ENCODE measurements at regions not wholly inside any gene's neighbourhood (a gene's known extent, or its start where the extent isn't known, plus 50 kb on each side); places are given as distances from the start of the nearest gene placed in this dataset.

GRCh38 chr4:11529625-11530201, 101.0 kb upstream of the HS3ST1 start:
- Mint-ChIP-seq H3K9me3 (no peaks in the 10 kb centered on the region), H3K27ac (no peak overlapping the region), H3K36me3 (ENCODE audit: insufficient read depth) (no peaks in the 10 kb centered on the region), H3K27me3 (peaks cover 0 to 20% of the 10 kb centered on the region in 2 donors), H3K4me3 (no peak overlapping the region), H3K4me1 (ENCODE audit: low read depth in 2 of 2) (no peaks in the 10 kb centered on the region)
- DNase-seq (no peak), ATAC-seq (replicated peaks) (no peak)

GRCh38 chr4:11525085-11525484, 96.4 kb upstream of the HS3ST1 start:
- ATAC-seq (replicated peaks) (no peak), DNase-seq (no peak)
- Mint-ChIP-seq H3K36me3 (ENCODE audit: insufficient read depth) (no peaks in the 10 kb centered on the region), H3K4me1 (ENCODE audit: low read depth in 2 of 2) (no peaks in the 10 kb centered on the region), H3K4me3 (no peak overlapping the region), H3K27me3 (peaks cover 0 to 7% of the 10 kb centered on the region in 2 donors), H3K9me3 (no peaks in the 10 kb centered on the region), H3K27ac (peak overlapping the region in 1 of 2 donors; percentile 14)

DNA sequence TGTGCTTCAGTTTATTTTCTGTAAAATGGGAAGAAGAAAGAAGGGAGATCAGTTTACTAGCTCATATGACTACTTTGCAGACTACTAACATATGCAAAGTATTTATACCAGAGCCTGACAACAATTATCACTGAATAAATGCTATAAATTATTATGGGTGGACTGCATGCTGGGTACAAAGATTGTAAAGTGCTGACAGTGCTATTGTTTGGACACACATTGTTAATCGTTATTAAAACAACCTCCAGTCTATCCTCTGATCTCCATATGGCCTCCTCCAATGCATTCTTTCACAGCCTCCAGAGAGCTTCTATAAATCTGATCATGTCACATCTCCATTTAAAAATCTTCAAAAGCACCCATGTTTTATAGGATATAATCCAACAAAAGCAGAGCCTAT, 90.1 kb upstream of the HS3ST1 start:
- Mint-ChIP-seq H3K4me1 (ENCODE audit: low read depth in 2 of 2) (no peaks in the 10 kb centered on the region), H3K36me3 (ENCODE audit: insufficient read depth) (no peaks in the 10 kb centered on the region)

DNA sequence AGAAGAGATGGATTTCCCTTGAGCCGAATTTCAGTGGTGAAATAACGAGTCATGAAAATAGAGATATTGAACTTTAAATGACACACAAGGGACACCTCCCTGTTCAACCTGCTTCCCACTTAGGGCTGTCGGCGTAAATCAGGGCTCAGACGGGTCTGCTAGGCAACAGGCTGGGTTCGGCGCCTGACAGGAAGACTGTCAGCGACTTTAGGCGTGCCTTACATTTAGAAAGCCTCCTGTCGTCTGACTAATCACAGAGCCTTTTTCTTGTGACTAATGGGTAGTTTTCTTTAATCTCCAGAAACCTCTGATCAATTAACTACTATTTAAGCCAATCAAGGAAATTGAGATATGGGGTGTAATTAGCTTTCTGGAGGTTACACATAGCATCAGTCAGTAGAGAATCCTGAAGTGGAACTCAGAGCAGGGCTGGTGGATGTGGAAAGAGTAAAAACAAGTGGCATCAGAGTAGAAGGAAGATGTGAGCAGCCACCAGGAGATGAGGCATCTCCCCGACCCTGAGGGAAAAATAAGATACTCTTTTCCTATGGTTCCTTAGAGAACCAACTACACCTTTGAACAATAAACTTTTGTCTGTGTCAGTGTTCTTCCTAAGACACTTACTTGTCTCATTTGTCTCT, 86.2 kb upstream of the HS3ST1 start:
- H3K27me3 Mint-ChIP-seq, result peaks cover 17 to 22% of the 10 kb centered on the region in 2 donors
- no peaks in the 10 kb centered on the region for H3K9me3 Mint-ChIP-seq
- H3K36me3 Mint-ChIP-seq (ENCODE audit: insufficient read depth), result no peaks in the 10 kb centered on the region
- no peak overlapping the region for H3K27ac Mint-ChIP-seq
- no peaks in the 10 kb centered on the region for H3K4me1 Mint-ChIP-seq (ENCODE audit: low read depth in 2 of 2)
- H3K4me3 Mint-ChIP-seq, result no peak overlapping the region
- ATAC-seq (replicated peaks), result no peak
- no peak for DNase-seq

More for the DNA sequence above, 90.1 kb upstream of the HS3ST1 start:
- Mint-ChIP-seq H3K27me3 (peaks cover 0 to under 1% of the 10 kb centered on the region in 2 donors), H3K27ac (no peak overlapping the region), H3K9me3 (no peaks in the 10 kb centered on the region), H3K4me3 (no peak overlapping the region)
- ATAC-seq (replicated peaks) (no peak), DNase-seq (no peak)

- Mint-ChIP-seq H3K9me3 (no peaks in the 10 kb centered on the region), H3K4me1 (ENCODE audit: low read depth in 2 of 2) (no peaks in the 10 kb centered on the region), H3K27me3 (peaks cover 24 to 29% of the 10 kb centered on the region in 2 donors), H3K4me3 (no peak overlapping the region), H3K36me3 (ENCODE audit: insufficient read depth) (no peaks in the 10 kb centered on the region), H3K27ac (no peak overlapping the region)
- ATAC-seq (replicated peaks) (no peak), DNase-seq (no peak)
Observed at GRCh38 chr4:11514003-11514402, 85.3 kb upstream of the HS3ST1 start.

- Mint-ChIP-seq H3K4me1 (ENCODE audit: low read depth in 2 of 2) (no peaks in the 10 kb centered on the region), H3K4me3 (no peak overlapping the region), H3K27me3 (peaks cover 26 to 30% of the 10 kb centered on the region in 2 donors), H3K27ac (no peak overlapping the region), H3K9me3 (no peaks in the 10 kb centered on the region), H3K36me3 (ENCODE audit: insufficient read depth) (no peaks in the 10 kb centered on the region)
- no peak for DNase-seq
- ATAC-seq (replicated peaks), result no peak
Observed at GRCh38 chr4:11512871-11513270, 84.2 kb upstream of the HS3ST1 start.

- H3K9me3 Mint-ChIP-seq, result no peaks in the 10 kb centered on the region
- H3K27me3 Mint-ChIP-seq, result peaks cover 38 to 44% of the 10 kb centered on the region in 2 donors
- H3K27ac Mint-ChIP-seq, result no peak overlapping the region
- no peak for ATAC-seq (replicated peaks)
- no peak overlapping the region for H3K4me3 Mint-ChIP-seq
- DNase-seq, result no peak
- H3K4me1 Mint-ChIP-seq (ENCODE audit: low read depth in 2 of 2), result no peaks in the 10 kb centered on the region
- H3K36me3 Mint-ChIP-seq (ENCODE audit: insufficient read depth), result no peaks in the 10 kb centered on the region
Observed at GRCh38 chr4:11511321-11511720, 82.6 kb upstream of the HS3ST1 start.

- Mint-ChIP-seq H3K4me3 (no peak overlapping the region), H3K27ac (no peak overlapping the region), H3K9me3 (no peaks in the 10 kb centered on the region), H3K4me1 (ENCODE audit: low read depth in 2 of 2) (peaks cover 0 to 2% of the 10 kb centered on the region in 2 donors), H3K27me3 (peaks cover 35 to 37% of the 10 kb centered on the region in 2 donors), H3K36me3 (ENCODE audit: insufficient read depth) (no peaks in the 10 kb centered on the region)
- no peak for ATAC-seq (replicated peaks)
- no peak for DNase-seq
Observed at GRCh38 chr4:11507920-11508319, 79.2 kb upstream of the HS3ST1 start.

- Mint-ChIP-seq H3K27ac (no peak overlapping the region), H3K36me3 (ENCODE audit: insufficient read depth) (no peaks in the 10 kb centered on the region), H3K9me3 (no peaks in the 10 kb centered on the region), H3K27me3 (peaks cover 28% of the 10 kb centered on the region in 2 donors), H3K4me1 (ENCODE audit: low read depth in 2 of 2) (peaks cover 0 to 2% of the 10 kb centered on the region in 2 donors), H3K4me3 (no peak overlapping the region)
- ATAC-seq (replicated peaks) (no peak), DNase-seq (no peak)
Observed at GRCh38 chr4:11506194-11506593, 77.5 kb upstream of the HS3ST1 start.

- Mint-ChIP-seq H3K27me3 (peaks cover 28% of the 10 kb centered on the region in 2 donors), H3K9me3 (no peaks in the 10 kb centered on the region), H3K36me3 (ENCODE audit: insufficient read depth) (no peaks in the 10 kb centered on the region), H3K4me1 (ENCODE audit: low read depth in 2 of 2) (peaks cover 0 to 2% of the 10 kb centered on the region in 2 donors), H3K4me3 (no peak overlapping the region), H3K27ac (no peak overlapping the region)
- no peak for DNase-seq
- ATAC-seq (replicated peaks), result no peak
Observed at GRCh38 chr4:11505221-11505971, 76.7 kb upstream of the HS3ST1 start.

- Mint-ChIP-seq H3K36me3 (ENCODE audit: insufficient read depth) (no peaks in the 10 kb centered on the region), H3K27me3 (peaks cover 17 to 21% of the 10 kb centered on the region in 2 donors), H3K4me3 (no peak overlapping the region), H3K27ac (no peak overlapping the region), H3K9me3 (no peaks in the 10 kb centered on the region), H3K4me1 (ENCODE audit: low read depth in 2 of 2) (peaks cover 0 to 2% of the 10 kb centered on the region in 2 donors)
- DNase-seq, result no peak
- ATAC-seq (replicated peaks), result no peak
Observed at GRCh38 chr4:11503166-11503565, 74.5 kb upstream of the HS3ST1 start.

GRCh38 chr4:11497972-11498371, 69.3 kb upstream of the HS3ST1 start:
- ATAC-seq (replicated peaks) (no peak), DNase-seq (no peak)
- peaks cover 0 to 2% of the 10 kb centered on the region in 2 donors for H3K4me1 Mint-ChIP-seq (ENCODE audit: low read depth in 2 of 2)
- H3K36me3 Mint-ChIP-seq (ENCODE audit: insufficient read depth), result no peaks in the 10 kb centered on the region
- no peak overlapping the region for H3K27ac Mint-ChIP-seq
- H3K4me3 Mint-ChIP-seq, result no peak overlapping the region
- H3K27me3 Mint-ChIP-seq, result peaks cover 0 to 6% of the 10 kb centered on the region in 2 donors
- H3K9me3 Mint-ChIP-seq, result no peaks in the 10 kb centered on the region

GRCh38 chr4:11497212-11497806, 68.6 kb upstream of the HS3ST1 start:
- Mint-ChIP-seq H3K4me1 (ENCODE audit: low read depth in 2 of 2) (peaks cover 0 to 2% of the 10 kb centered on the region in 2 donors), H3K36me3 (ENCODE audit: insufficient read depth) (no peaks in the 10 kb centered on the region), H3K27ac (no peak overlapping the region), H3K27me3 (peaks cover 0 to 6% of the 10 kb centered on the region in 2 donors), H3K4me3 (no peak overlapping the region), H3K9me3 (no peaks in the 10 kb centered on the region)
- ATAC-seq (replicated peaks) (no peak), DNase-seq (no peak)
